LoVo (cell line): ENCODE measurements at regions not wholly inside any gene's neighbourhood (a gene's known extent, or its start where the extent isn't known, plus 50 kb on each side); places are given as distances from the start of the nearest gene placed in this dataset.

Experiments used
- DNase-seq: peaks from one replicate; pipeline ENCODE4 v3.0.0-alpha.2; 2016; ENCODE audit warnings: low spot score

- DNase-seq, result no peak
Measured at GRCh38 chr3:117253636-117254035, 544.1 kb downstream of the TUSC7 start.

GRCh38 chr3:117254985-117255384, 545.4 kb downstream of the TUSC7 start:
- DNase-seq, result no peak

- no peak for DNase-seq
Measured at GRCh38 chr3:117255736-117256135, 546.2 kb downstream of the TUSC7 start.

GRCh38 chr3:117261983-117262421, 552.4 kb downstream of the TUSC7 start:
- DNase-seq, result no peak

- DNase-seq, result no peak
Measured at GRCh38 chr3:117263270-117263669, 553.7 kb downstream of the TUSC7 start.

GRCh38 chr3:117263745-117264144, 554.2 kb downstream of the TUSC7 start:
- no peak for DNase-seq

GRCh38 chr3:117264204-117264994, 554.8 kb downstream of the TUSC7 start:
- DNase-seq, result no peak

- DNase-seq, result no peak
Measured at GRCh38 chr3:117266806-117267205, 557.2 kb downstream of the TUSC7 start.

GRCh38 chr3:117268318-117268717, 558.7 kb downstream of the TUSC7 start:
- no peak for DNase-seq

GRCh38 chr3:117272274-117272673, 562.7 kb downstream of the TUSC7 start:
- no peak for DNase-seq

- DNase-seq, result no peak
Measured at GRCh38 chr3:117272876-117273523, 563.4 kb downstream of the TUSC7 start.

- DNase-seq, result no peak
Measured at GRCh38 chr3:117277816-117278215, 568.2 kb downstream of the TUSC7 start.

- DNase-seq, result peak; percentile 33
Measured at GRCh38 chr3:117278424-117279190, 569.0 kb downstream of the TUSC7 start.

- no peak for DNase-seq
Measured at GRCh38 chr3:117281371-117281770, 571.8 kb downstream of the TUSC7 start.

GRCh38 chr3:117282566-117282965, 573.0 kb downstream of the TUSC7 start:
- DNase-seq, result no peak

- no peak for DNase-seq
Measured at GRCh38 chr3:117285737-117286136, 576.2 kb downstream of the TUSC7 start.

GRCh38 chr3:117286488-117286887, 576.9 kb downstream of the TUSC7 start:
- no peak for DNase-seq

GRCh38 chr3:117287602-117288001, 578.0 kb downstream of the TUSC7 start:
- no peak for DNase-seq

GRCh38 chr3:117291476-117291875, 581.9 kb downstream of the TUSC7 start:
- no peak for DNase-seq

GRCh38 chr3:117297065-117297464, 587.5 kb downstream of the TUSC7 start:
- no peak for DNase-seq

GRCh38 chr3:117297541-117297940, 588.0 kb downstream of the TUSC7 start:
- DNase-seq, result no peak

GRCh38 chr3:117298273-117298672, 588.7 kb downstream of the TUSC7 start:
- DNase-seq, result no peak

- DNase-seq, result no peak
Measured at GRCh38 chr3:117302428-117302827, 592.8 kb downstream of the TUSC7 start.
